Mucosa of descending colon (tissue), 3 donors: ENCODE measurements at regions not wholly inside any gene's neighbourhood (a gene's known extent, or its start where the extent isn't known, plus 50 kb on each side); places are given as distances from the start of the nearest gene placed in this dataset.

ENCODE experiments used
- ATAC-seq: fragments of 200-7000 bp; cut with Tn5 transposase; one replicate; pipeline ENCODE4 v1.9.1; 2020; ENCODE audit warnings: mild to moderate bottlenecking, moderate library complexity
- DNase-seq, 3 donors: peaks; one replicate each; pipeline ENCODE4 v3.0.0-alpha.2; 2020
- H3K36me3 ChIP-seq: fragments of 200-600 bp; one replicate; pipeline ENCODE4 v1.8.0; 2021; ENCODE audit warnings: low read depth, mild to moderate bottlenecking
- H3K4me1 ChIP-seq: fragments of 200-600 bp; one replicate; pipeline ENCODE4 v1.8.0; 2021; ENCODE audit warnings: low read depth, mild to moderate bottlenecking
- H3K4me3 ChIP-seq: fragments of 200-600 bp; one replicate; pipeline ENCODE4 v1.8.0; 2021; ENCODE audit warnings: mild to moderate bottlenecking
- H3K9me3 ChIP-seq: fragments of 200-600 bp; one replicate; pipeline ENCODE4 v1.8.0; 2021; ENCODE audit warnings: mild to moderate bottlenecking
- CTCF ChIP-seq: fragments of 200-600 bp; IDR thresholded peaks from one replicate; pipeline ENCODE4 v1.8.0; 2022; ENCODE audit warnings: antibody characterized with exemption, mild to moderate bottlenecking
- intact Hi-C, 2 donors: fragments of 100-400 bp; cut with DNase I in 1 of 2; cut with micrococcal nuclease in 1 of 2; formaldehyde crosslinking; loops; one replicate each; pipeline versions ENCODE4 v1.11.0 to v1.11.1; 2022; cut with DNase I, micrococcal nuclease
- donor health status: DM: no; HTN: no; CAD: no; lungs with moderate emphysema.
- donor health status: DM: no; HTN: no; CAD: no.
- donor health status: DM: no; HTN: yes; CAD: no.

GRCh38 chr10:52696232-52696631 lies 76.4 kb downstream of the MBL2 start:
- ATAC-seq (no peak), DNase-seq (no peak)
- Histone ChIP-seq H3K36me3 (no peaks in the 10 kb centered on the region), H3K4me3 (no peak overlapping the region), H3K9me3 (no peaks in the 10 kb centered on the region), H3K4me1 (no peaks in the 10 kb centered on the region)
- TF ChIP-seq CTCF = no peak
- intact Hi-C loops = no loop called here

GRCh38 chr10:52701647-52702046 lies 70.9 kb downstream of the MBL2 start:
- DNase-seq = no peak

DNA sequence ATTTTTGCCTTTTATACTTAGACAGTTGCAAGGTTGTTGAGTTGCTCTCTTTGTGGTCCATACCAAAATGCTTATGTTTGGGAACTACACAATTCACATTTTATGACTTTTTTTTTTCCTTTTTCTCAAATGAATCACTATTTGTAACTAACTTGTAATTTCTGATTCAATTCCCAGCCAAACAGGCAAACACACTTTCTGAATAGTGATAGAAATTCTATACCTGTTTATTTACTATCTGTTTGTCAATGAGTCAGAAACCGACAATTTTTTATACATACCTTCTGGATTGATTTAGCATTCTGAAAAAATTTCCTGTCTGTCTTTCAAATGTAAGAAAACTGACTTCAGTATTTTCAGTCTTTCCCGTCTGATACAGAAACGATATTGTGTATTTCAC lies 69.1 kb downstream of the MBL2 start:
- Histone ChIP-seq H3K9me3 (no peaks in the 10 kb centered on the region), H3K4me1 (no peaks in the 10 kb centered on the region), H3K36me3 (no peaks in the 10 kb centered on the region), H3K4me3 (no peak overlapping the region)
- no peak for ATAC-seq
- intact Hi-C loops = no loop called here
- DNase-seq = no peak
- no peak for TF ChIP-seq CTCF

More at GRCh38 chr10:52701647-52702046, 70.9 kb downstream of the MBL2 start:
- H3K9me3 ChIP-seq = no peaks in the 10 kb centered on the region
- H3K4me3 ChIP-seq = no peak overlapping the region
- no peak for ATAC-seq
- TF ChIP-seq CTCF = no peak
- H3K36me3 ChIP-seq = no peaks in the 10 kb centered on the region
- intact Hi-C loops = no loop called here
- H3K4me1 ChIP-seq = no peaks in the 10 kb centered on the region

DNA sequence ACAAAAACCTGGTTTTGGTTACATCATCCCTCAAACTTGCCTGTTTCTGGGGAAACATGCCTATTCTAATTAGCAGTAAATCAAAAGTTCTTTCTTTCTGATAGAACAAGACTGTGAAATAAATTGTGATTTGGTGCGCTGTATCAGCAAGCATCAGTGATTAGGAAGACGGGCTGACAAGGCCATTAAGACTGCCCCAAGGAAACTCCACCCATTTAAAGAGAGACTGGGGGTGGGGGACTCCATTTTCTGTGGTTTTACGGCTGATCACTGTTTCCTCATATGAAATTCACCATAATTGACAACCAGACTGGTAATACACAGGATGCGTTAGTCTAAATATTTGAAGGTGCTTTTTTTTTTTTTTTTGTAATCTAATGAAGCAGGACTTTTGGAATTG lies 68.7 kb downstream of the MBL2 start:
- intact Hi-C loops = no loop called here

DNA sequence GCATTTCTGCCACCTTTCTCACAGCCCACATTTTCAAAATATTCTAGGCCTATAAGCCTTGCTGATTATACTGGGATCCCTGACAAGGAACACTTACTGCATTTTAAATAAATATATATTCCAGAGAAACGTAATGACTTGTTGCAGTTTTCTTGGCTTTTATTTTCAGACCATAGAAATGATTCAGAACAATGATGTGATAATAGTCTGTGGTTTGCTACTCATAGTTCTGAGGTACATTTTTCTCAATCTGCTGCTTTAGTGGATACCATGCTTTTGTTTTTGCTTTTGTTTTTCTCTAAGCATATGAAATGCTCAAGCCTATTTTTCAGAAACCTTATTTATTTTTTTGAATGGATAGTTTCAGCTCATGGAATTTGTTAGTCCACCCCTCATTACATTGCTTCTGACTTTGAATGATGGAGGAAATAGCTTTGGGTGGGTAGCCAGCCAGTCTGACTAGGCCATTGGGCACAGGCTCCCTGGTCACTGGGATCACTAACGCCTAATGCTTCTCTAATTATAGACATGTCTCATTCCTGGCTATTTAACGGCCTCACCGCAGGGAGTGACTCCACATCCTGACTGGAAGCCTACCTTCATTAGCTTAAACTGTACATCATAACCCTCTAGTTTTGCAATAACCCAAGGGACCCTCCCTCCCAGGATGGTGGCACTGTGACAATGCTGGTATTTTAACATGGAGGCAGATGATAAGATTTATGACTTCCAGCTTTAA lies 66.1 kb downstream of the MBL2 start:
- no peak for ATAC-seq
- no peak overlapping the region for H3K4me3 ChIP-seq

More for the DNA sequence above, 68.7 kb downstream of the MBL2 start:
- Histone ChIP-seq H3K4me3 (no peak overlapping the region), H3K4me1 (no peaks in the 10 kb centered on the region), H3K36me3 (no peaks in the 10 kb centered on the region), H3K9me3 (no peaks in the 10 kb centered on the region)
- DNase-seq (no peak), ATAC-seq (no peak)
- TF ChIP-seq CTCF = no peak

More for the DNA sequence above, 66.1 kb downstream of the MBL2 start:
- no peak for DNase-seq
- no peak for TF ChIP-seq CTCF
- no peaks in the 10 kb centered on the region for H3K9me3 ChIP-seq
- intact Hi-C loops = no loop called here
- H3K36me3 ChIP-seq = no peaks in the 10 kb centered on the region
- no peaks in the 10 kb centered on the region for H3K4me1 ChIP-seq
